ENCODE measurements at regions not wholly inside any gene's neighbourhood (a gene's known extent, or its start where the extent isn't known, plus 50 kb on each side); places are given as distances from the start of the nearest gene placed in this dataset.

DNA sequence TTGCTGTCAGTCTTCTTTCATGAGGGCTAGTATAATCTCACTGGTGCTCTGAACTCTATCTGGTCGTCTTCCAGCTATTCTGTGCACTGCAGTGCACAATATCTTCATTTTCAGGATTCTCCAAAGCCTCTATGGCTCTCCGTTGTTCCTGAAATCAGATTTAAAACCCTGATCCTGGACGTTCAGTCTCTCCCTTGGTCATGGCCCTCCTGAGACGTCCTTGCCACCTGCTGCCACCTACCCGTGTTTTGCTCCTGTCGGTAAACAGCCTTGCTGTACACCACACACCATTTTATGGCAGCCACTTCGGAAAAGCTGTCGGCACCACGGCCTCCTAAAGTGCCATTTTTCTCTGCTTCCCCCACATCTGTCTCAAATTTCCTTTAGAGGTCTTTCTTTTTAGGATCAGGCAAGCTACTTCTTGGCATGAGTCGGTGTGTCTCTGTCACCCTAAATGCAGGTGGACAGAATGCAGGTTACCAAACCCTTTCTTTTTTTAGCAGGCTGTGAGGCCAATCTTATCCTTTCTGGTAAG lies 170.0 kb downstream of the HRH4 start:
- Histone ChIP-seq H3K4me2 (ENCODE audit: low read depth, low read length, poor library complexity, severe bottlenecking) (no peak overlapping the region), H3K9me2 (replicated peaks; ENCODE audit: low read depth, low read length) (no peaks in the 10 kb centered on the region), H3K36me3 (ENCODE audit: insufficient read depth, low read length) (no peaks in the 10 kb centered on the region), H3K9ac (ENCODE audit: low read depth, low read length, poor library complexity, severe bottlenecking) (no peak overlapping the region), H3K9me3 (ENCODE audit: insufficient read depth, low read depth, low read length) (no peaks in the 10 kb centered on the region), H3K4me1 (ENCODE audit: insufficient read depth, low read length, poor library complexity, severe bottlenecking) (no peaks in the 10 kb centered on the region), H3K79me2 (ENCODE audit: insufficient read depth, low read length) (no peaks in the 10 kb centered on the region), H3K4me3 (ENCODE audit: low read length, poor library complexity, severe bottlenecking) (no peak overlapping the region), H3K27me3 (ENCODE audit: insufficient read depth, low read length, poor library complexity, severe bottlenecking) (no peaks in the 10 kb centered on the region), H4K20me1 (ENCODE audit: insufficient read depth, low read length, poor library complexity, severe bottlenecking) (no peaks in the 10 kb centered on the region), H2AFZ (ENCODE audit: low read length) (no peak overlapping the region), H3F3A (ENCODE audit: low read depth) (no peaks in the 10 kb centered on the region)
- TF ChIP-seq, protein P1, sequence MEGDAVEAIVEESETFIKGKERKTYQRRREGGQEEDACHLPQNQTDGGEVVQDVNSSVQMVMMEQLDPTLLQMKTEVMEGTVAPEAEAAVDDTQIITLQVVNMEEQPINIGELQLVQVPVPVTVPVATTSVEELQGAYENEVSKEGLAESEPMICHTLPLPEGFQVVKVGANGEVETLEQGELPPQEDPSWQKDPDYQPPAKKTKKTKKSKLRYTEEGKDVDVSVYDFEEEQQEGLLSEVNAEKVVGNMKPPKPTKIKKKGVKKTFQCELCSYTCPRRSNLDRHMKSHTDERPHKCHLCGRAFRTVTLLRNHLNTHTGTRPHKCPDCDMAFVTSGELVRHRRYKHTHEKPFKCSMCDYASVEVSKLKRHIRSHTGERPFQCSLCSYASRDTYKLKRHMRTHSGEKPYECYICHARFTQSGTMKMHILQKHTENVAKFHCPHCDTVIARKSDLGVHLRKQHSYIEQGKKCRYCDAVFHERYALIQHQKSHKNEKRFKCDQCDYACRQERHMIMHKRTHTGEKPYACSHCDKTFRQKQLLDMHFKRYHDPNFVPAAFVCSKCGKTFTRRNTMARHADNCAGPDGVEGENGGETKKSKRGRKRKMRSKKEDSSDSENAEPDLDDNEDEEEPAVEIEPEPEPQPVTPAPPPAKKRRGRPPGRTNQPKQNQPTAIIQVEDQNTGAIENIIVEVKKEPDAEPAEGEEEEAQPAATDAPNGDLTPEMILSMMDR (conservative IDR thresholded peaks at IDR 0.05; ENCODE audit: low read length) = no peak
- TF ChIP-seq EZH2phosphoT487 (IDR thresholded peaks at IDR 0.05; ENCODE audit: borderline replicate concordance) = no peak

- Histone ChIP-seq H3K79me2 (ENCODE audit: insufficient read depth, low read length) (no peaks in the 10 kb centered on the region), H3K4me3 (ENCODE audit: low read length, poor library complexity, severe bottlenecking) (no peak overlapping the region), H3F3A (ENCODE audit: low read depth) (no peaks in the 10 kb centered on the region), H3K27me3 (ENCODE audit: insufficient read depth, low read length, poor library complexity, severe bottlenecking) (no peaks in the 10 kb centered on the region), H3K9ac (ENCODE audit: low read depth, low read length, poor library complexity, severe bottlenecking) (no peak overlapping the region), H3K4me1 (ENCODE audit: insufficient read depth, low read length, poor library complexity, severe bottlenecking) (no peaks in the 10 kb centered on the region), H3K9me2 (replicated peaks; ENCODE audit: low read depth, low read length) (no peaks in the 10 kb centered on the region), H3K9me3 (ENCODE audit: insufficient read depth, low read depth, low read length) (no peaks in the 10 kb centered on the region), H3K36me3 (ENCODE audit: insufficient read depth, low read length) (no peaks in the 10 kb centered on the region), H2AFZ (ENCODE audit: low read length) (no peak overlapping the region), H3K4me2 (ENCODE audit: low read depth, low read length, poor library complexity, severe bottlenecking) (no peak overlapping the region), H4K20me1 (ENCODE audit: insufficient read depth, low read length, poor library complexity, severe bottlenecking) (no peaks in the 10 kb centered on the region)
- no peak for TF ChIP-seq EZH2phosphoT487 (IDR thresholded peaks at IDR 0.05; ENCODE audit: borderline replicate concordance)
- TF ChIP-seq, protein P1 (conservative IDR thresholded peaks at IDR 0.05; ENCODE audit: low read length) = no peak
Observed at GRCh38 chr18:24631243-24632025, 171.0 kb downstream of the HRH4 start.

- H3K4me2 ChIP-seq (ENCODE audit: low read depth, low read length, poor library complexity, severe bottlenecking) = no peak overlapping the region
- H3K9me2 ChIP-seq (replicated peaks; ENCODE audit: low read depth, low read length) = no peaks in the 10 kb centered on the region
- no peaks in the 10 kb centered on the region for H4K20me1 ChIP-seq (ENCODE audit: insufficient read depth, low read length, poor library complexity, severe bottlenecking)
- no peak for TF ChIP-seq EZH2phosphoT487 (IDR thresholded peaks at IDR 0.05; ENCODE audit: borderline replicate concordance)
- TF ChIP-seq, protein P1 (conservative IDR thresholded peaks at IDR 0.05; ENCODE audit: low read length) = no peak
- H3K4me3 ChIP-seq (ENCODE audit: low read length, poor library complexity, severe bottlenecking) = no peak overlapping the region
- no peak overlapping the region for H2AFZ ChIP-seq (ENCODE audit: low read length)
- H3K9me3 ChIP-seq (ENCODE audit: insufficient read depth, low read depth, low read length) = no peaks in the 10 kb centered on the region
- no peak overlapping the region for H3K9ac ChIP-seq (ENCODE audit: low read depth, low read length, poor library complexity, severe bottlenecking)
- no peaks in the 10 kb centered on the region for H3F3A ChIP-seq (ENCODE audit: low read depth)
- no peaks in the 10 kb centered on the region for H3K27me3 ChIP-seq (ENCODE audit: insufficient read depth, low read length, poor library complexity, severe bottlenecking)
- no peaks in the 10 kb centered on the region for H3K4me1 ChIP-seq (ENCODE audit: insufficient read depth, low read length, poor library complexity, severe bottlenecking)
- H3K36me3 ChIP-seq (ENCODE audit: insufficient read depth, low read length) = no peaks in the 10 kb centered on the region
- H3K79me2 ChIP-seq (ENCODE audit: insufficient read depth, low read length) = no peaks in the 10 kb centered on the region
Observed at GRCh38 chr18:24632158-24632988, 171.9 kb downstream of the HRH4 start.

All from Loucy (cell line).